ENCODE measurements at regions not wholly inside any gene's neighbourhood (a gene's known extent, or its start where the extent isn't known, plus 50 kb on each side); places are given as distances from the start of the nearest gene placed in this dataset.

DNA sequence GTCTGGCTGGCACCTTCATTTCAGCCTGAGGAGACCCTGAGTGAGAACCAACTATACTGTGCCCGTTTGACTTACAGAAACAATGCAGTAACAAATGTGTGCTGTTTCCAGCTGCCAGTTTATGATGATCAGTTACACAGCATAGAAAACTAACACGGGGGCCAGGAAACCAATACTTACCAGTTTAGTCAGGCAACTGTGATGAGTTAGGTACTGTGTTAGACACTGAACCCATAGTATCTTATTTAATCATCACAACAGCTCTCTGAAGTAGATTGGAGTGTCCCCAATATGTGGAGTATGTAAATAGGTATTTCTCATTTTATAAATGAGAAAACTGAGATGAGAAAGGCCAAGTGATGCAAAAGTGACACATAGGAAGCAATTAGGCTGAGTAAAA lies 620.9 kb upstream of the KLF12 start:
- Mint-ChIP-seq H3K4me1 (ENCODE audit: insufficient read depth, unreplicated experiment) (no peaks in the 10 kb centered on the region), H3K36me3 (ENCODE audit: insufficient read depth, unreplicated experiment) (no peaks in the 10 kb centered on the region), H3K27ac (ENCODE audit: low read depth, unreplicated experiment) (no peak overlapping the region), H3K9me3 (ENCODE audit: unreplicated experiment) (no peaks in the 10 kb centered on the region), H3K27me3 (ENCODE audit: insufficient read depth, unreplicated experiment) (no peaks in the 10 kb centered on the region), H3K4me3 (ENCODE audit: unreplicated experiment) (no peak overlapping the region)
- TF ChIP-seq, protein P1, sequence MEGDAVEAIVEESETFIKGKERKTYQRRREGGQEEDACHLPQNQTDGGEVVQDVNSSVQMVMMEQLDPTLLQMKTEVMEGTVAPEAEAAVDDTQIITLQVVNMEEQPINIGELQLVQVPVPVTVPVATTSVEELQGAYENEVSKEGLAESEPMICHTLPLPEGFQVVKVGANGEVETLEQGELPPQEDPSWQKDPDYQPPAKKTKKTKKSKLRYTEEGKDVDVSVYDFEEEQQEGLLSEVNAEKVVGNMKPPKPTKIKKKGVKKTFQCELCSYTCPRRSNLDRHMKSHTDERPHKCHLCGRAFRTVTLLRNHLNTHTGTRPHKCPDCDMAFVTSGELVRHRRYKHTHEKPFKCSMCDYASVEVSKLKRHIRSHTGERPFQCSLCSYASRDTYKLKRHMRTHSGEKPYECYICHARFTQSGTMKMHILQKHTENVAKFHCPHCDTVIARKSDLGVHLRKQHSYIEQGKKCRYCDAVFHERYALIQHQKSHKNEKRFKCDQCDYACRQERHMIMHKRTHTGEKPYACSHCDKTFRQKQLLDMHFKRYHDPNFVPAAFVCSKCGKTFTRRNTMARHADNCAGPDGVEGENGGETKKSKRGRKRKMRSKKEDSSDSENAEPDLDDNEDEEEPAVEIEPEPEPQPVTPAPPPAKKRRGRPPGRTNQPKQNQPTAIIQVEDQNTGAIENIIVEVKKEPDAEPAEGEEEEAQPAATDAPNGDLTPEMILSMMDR (IDR thresholded peaks at IDR 0.05; ENCODE audit: unreplicated experiment) = no peak
- POLR2A ChIA-PET = no interaction called here
- DNase-seq (ENCODE audit: unreplicated experiment) = no peak
- CTCF ChIA-PET = interaction anchor here (0.6 kb wide), 2 partner anchors 11 to 313 kb away, joined by 3 read pairs; no protein-coding TSS in a partner anchor
- BruUV-seq (replicated peaks) = no TSS peak
- intact Hi-C loops (cut with micrococcal nuclease) = no loop called here

- POLR2A ChIA-PET = no interaction called here
- H3K4me3 Mint-ChIP-seq (ENCODE audit: unreplicated experiment) = no peak overlapping the region
- no peak overlapping the region for H3K27ac Mint-ChIP-seq (ENCODE audit: low read depth, unreplicated experiment)
- no peaks in the 10 kb centered on the region for H3K36me3 Mint-ChIP-seq (ENCODE audit: insufficient read depth, unreplicated experiment)
- CTCF ChIA-PET = interaction anchor here (0.5 kb wide), 1 partner anchor 251 kb away, joined by 4 read pairs; no protein-coding TSS in a partner anchor
- no peak for DNase-seq (ENCODE audit: unreplicated experiment)
- TF ChIP-seq, protein P1 (IDR thresholded peaks at IDR 0.05; ENCODE audit: unreplicated experiment) = no peak
- no peaks in the 10 kb centered on the region for H3K9me3 Mint-ChIP-seq (ENCODE audit: unreplicated experiment)
- H3K27me3 Mint-ChIP-seq (ENCODE audit: insufficient read depth, unreplicated experiment) = no peaks in the 10 kb centered on the region
- no peaks in the 10 kb centered on the region for H3K4me1 Mint-ChIP-seq (ENCODE audit: insufficient read depth, unreplicated experiment)
- no TSS peak for BruUV-seq (replicated peaks)
- intact Hi-C loops (cut with micrococcal nuclease) = no loop called here
Measured at GRCh38 chr13:74751739-74752138, 617.5 kb upstream of the KLF12 start.

GRCh38 chr13:74747186-74747955 lies 613.2 kb upstream of the KLF12 start:
- Mint-ChIP-seq H3K36me3 (ENCODE audit: insufficient read depth, unreplicated experiment) (no peaks in the 10 kb centered on the region), H3K27ac (ENCODE audit: low read depth, unreplicated experiment) (no peak overlapping the region), H3K4me1 (ENCODE audit: insufficient read depth, unreplicated experiment) (no peaks in the 10 kb centered on the region), H3K4me3 (ENCODE audit: unreplicated experiment) (no peak overlapping the region), H3K27me3 (ENCODE audit: insufficient read depth, unreplicated experiment) (no peaks in the 10 kb centered on the region), H3K9me3 (ENCODE audit: unreplicated experiment) (no peaks in the 10 kb centered on the region)
- TF ChIP-seq, protein P1 (IDR thresholded peaks at IDR 0.05; ENCODE audit: unreplicated experiment) = no peak
- peak; percentile 4 for DNase-seq (ENCODE audit: unreplicated experiment)
- no TSS peak for BruUV-seq (replicated peaks)
- CTCF ChIA-PET = no interaction called here
- intact Hi-C loops (cut with micrococcal nuclease) = no loop called here
- POLR2A ChIA-PET = no interaction called here

DNA sequence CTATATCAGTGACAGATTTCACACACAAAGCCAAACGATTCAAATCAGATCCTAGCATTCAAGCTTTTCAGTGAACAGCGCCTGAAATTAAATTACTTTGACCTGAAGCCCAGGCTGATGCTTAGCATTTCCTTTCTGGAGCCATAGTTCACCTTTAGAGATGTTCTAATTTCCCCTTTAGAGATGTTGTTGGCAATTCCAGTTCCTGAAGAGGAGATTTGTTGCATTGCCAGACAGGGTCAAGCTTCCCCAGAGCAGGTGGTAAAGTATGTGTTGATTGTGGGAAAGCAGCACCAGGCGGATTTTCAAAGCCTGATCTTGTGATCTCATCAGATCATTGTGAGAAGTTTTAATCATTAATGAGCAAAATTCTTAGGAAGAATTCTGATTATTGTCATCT lies 609.8 kb upstream of the KLF12 start:
- H3K4me1 Mint-ChIP-seq (ENCODE audit: insufficient read depth, unreplicated experiment) = no peaks in the 10 kb centered on the region
- TF ChIP-seq, protein P1 (IDR thresholded peaks at IDR 0.05; ENCODE audit: unreplicated experiment) = no peak
- CTCF ChIA-PET = interaction anchor here (0.6 kb wide), 1 partner anchor 482 kb away, joined by 4 read pairs; no protein-coding TSS in a partner anchor
- intact Hi-C loops (cut with micrococcal nuclease) = no loop called here
- no peaks in the 10 kb centered on the region for H3K9me3 Mint-ChIP-seq (ENCODE audit: unreplicated experiment)
- H3K27me3 Mint-ChIP-seq (ENCODE audit: insufficient read depth, unreplicated experiment) = no peaks in the 10 kb centered on the region
- H3K36me3 Mint-ChIP-seq (ENCODE audit: insufficient read depth, unreplicated experiment) = no peaks in the 10 kb centered on the region
- POLR2A ChIA-PET = interaction anchor here (0.5 kb wide), 1 partner anchor 1685 kb away, joined by 3 read pairs; the partner anchor contains the start of gene KLF5
- DNase-seq (ENCODE audit: unreplicated experiment) = no peak
- H3K27ac Mint-ChIP-seq (ENCODE audit: low read depth, unreplicated experiment) = no peak overlapping the region
- no TSS peak for BruUV-seq (replicated peaks)
- no peak overlapping the region for H3K4me3 Mint-ChIP-seq (ENCODE audit: unreplicated experiment)
